GM12874 (cell line): ENCODE measurements at regions not wholly inside any gene's neighbourhood (a gene's known extent, or its start where the extent isn't known, plus 50 kb on each side); places are given as distances from the start of the nearest gene placed in this dataset.

Experiments
- CTCF ChIP-seq: IDR thresholded peaks from 2 replicates; pipeline ENCODE4 v1.5.1; 2011; ENCODE audit warnings: low read depth, mild to moderate bottlenecking, control low read depth, low read length, moderate library complexity; ENCODE audit not compliant: insufficient read depth

- TF ChIP-seq CTCF: no peak
Measured at GRCh38 chr1:219313961-219314360, 140.3 kb downstream of the LYPLAL1 start.

GRCh38 chr1:219312967-219313366 is 139.3 kb downstream of the LYPLAL1 start:
- TF ChIP-seq CTCF: no peak

- TF ChIP-seq CTCF: no peak
Measured at GRCh38 chr1:219310181-219310728, 136.6 kb downstream of the LYPLAL1 start.

GRCh38 chr1:219308367-219308766 is 134.7 kb downstream of the LYPLAL1 start:
- TF ChIP-seq CTCF: no peak

- no peak for TF ChIP-seq CTCF
Measured at GRCh38 chr1:219304227-219305226, 130.8 kb downstream of the LYPLAL1 start.

- no peak for TF ChIP-seq CTCF
Measured at GRCh38 chr1:219302697-219303096, 129.0 kb downstream of the LYPLAL1 start.

GRCh38 chr1:219299420-219299819 is 125.7 kb downstream of the LYPLAL1 start:
- no peak for TF ChIP-seq CTCF
